Neural progenitor cell (in vitro differentiated cells): ENCODE measurements at regions not wholly inside any gene's neighbourhood (a gene's known extent, or its start where the extent isn't known, plus 50 kb on each side); places are given as distances from the start of the nearest gene placed in this dataset.

Experiments
- EZH2 ChIP-seq: fragments of 200-600 bp; sonication (generic); IDR thresholded peaks from 2 replicates; pipeline ENCODE4 v1.6.1; 2017; ENCODE audit warnings: antibody characterized with exemption, mild to moderate bottlenecking, moderate library complexity
- EZH2phosphoT487 ChIP-seq: fragments of 200-600 bp; sonication (generic); IDR thresholded peaks from 2 replicates; pipeline ENCODE4 v1.6.1; 2017; ENCODE audit warnings: antibody characterized with exemption
- TF ChIP-seq, protein P1 (sequence below): fragments of 200-600 bp; sonication (generic); IDR thresholded peaks from 2 replicates; pipeline ENCODE4 v1.5.1; 2017; ENCODE audit warnings: antibody characterized with exemption, mild to moderate bottlenecking

DNA sequence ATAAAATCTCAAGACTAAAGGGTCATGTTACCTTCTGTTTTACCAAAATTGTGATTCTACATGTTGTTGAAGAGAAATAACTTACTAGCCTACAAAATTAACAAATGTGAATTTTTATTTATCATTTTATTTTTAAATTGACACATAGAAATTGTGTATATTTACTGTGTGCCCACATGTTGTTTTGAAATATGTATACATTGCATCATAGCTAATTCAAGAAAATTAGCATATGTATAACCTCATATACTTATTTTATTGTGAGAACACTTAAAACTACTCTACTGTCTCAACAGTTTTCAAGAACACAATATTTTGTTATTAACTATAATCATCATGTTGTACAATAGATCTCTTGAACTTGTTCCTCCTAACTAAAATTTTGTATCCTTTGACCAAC is 177.8 kb downstream of the EPM2A start:
- TF ChIP-seq EZH2 (no peak), EZH2phosphoT487 (no peak)
- TF ChIP-seq, protein P1, sequence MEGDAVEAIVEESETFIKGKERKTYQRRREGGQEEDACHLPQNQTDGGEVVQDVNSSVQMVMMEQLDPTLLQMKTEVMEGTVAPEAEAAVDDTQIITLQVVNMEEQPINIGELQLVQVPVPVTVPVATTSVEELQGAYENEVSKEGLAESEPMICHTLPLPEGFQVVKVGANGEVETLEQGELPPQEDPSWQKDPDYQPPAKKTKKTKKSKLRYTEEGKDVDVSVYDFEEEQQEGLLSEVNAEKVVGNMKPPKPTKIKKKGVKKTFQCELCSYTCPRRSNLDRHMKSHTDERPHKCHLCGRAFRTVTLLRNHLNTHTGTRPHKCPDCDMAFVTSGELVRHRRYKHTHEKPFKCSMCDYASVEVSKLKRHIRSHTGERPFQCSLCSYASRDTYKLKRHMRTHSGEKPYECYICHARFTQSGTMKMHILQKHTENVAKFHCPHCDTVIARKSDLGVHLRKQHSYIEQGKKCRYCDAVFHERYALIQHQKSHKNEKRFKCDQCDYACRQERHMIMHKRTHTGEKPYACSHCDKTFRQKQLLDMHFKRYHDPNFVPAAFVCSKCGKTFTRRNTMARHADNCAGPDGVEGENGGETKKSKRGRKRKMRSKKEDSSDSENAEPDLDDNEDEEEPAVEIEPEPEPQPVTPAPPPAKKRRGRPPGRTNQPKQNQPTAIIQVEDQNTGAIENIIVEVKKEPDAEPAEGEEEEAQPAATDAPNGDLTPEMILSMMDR: no peak
